Smooth muscle cell (in vitro differentiated cells): ENCODE measurements at regions not wholly inside any gene's neighbourhood (a gene's known extent, or its start where the extent isn't known, plus 50 kb on each side); places are given as distances from the start of the nearest gene placed in this dataset.

ENCODE experiments used
- DNase-seq: peaks from one replicate; lab custom pipeline; 2025; ENCODE audit not compliant: unreplicated experiment; lab: John Stamatoyannopoulos, UW
- H2AFZ ChIP-seq: fragments of 200-600 bp; sonication (generic); 2 replicates; pipeline ENCODE4 v1.6.0; 2016; ENCODE audit warnings: antibody characterized with exemption, low read depth, mild to moderate bottlenecking
- H3F3A ChIP-seq: fragments of 200-600 bp; sonication (generic); 2 replicates; pipeline ENCODE4 v1.6.0; 2017; ENCODE audit warnings: antibody characterized with exemption, low read depth
- H3K27ac ChIP-seq: fragments of 200-600 bp; sonication (generic); 2 replicates; pipeline ENCODE4 v1.5.1; 2016; ENCODE audit warnings: low read depth, mild to moderate bottlenecking
- H3K27me3 ChIP-seq: fragments of 200-600 bp; sonication (generic); 2 replicates; pipeline ENCODE4 v1.6.1; 2016; ENCODE audit warnings: low read depth, mild to moderate bottlenecking
- H3K36me3 ChIP-seq: fragments of 200-600 bp; sonication (generic); 2 replicates; pipeline ENCODE4 v1.5.1; 2016; ENCODE audit warnings: low read depth
- H3K4me1 ChIP-seq: fragments of 200-600 bp; sonication (generic); 2 replicates; pipeline ENCODE4 v1.5.1; 2016; ENCODE audit warnings: low read depth
- H3K4me2 ChIP-seq: fragments of 200-600 bp; sonication (generic); 2 replicates; pipeline ENCODE4 v1.6.0; 2016; ENCODE audit warnings: mild to moderate bottlenecking
- H3K4me3 ChIP-seq: fragments of 200-600 bp; sonication (generic); 2 replicates; pipeline ENCODE4 v1.5.1; 2016; ENCODE audit warnings: mild to moderate bottlenecking
- H3K79me2 ChIP-seq: fragments of 200-600 bp; sonication (generic); 2 replicates; pipeline ENCODE4 v1.6.0; 2016; ENCODE audit warnings: low read depth, mild to moderate bottlenecking
- H3K9ac ChIP-seq: fragments of 200-600 bp; sonication (generic); 2 replicates; pipeline ENCODE4 v1.6.0; 2016; ENCODE audit warnings: low read depth
- H3K9me3 ChIP-seq: fragments of 200-600 bp; sonication (generic); replicated peaks from 2 replicates; pipeline ENCODE4 v1.5.1; 2016; ENCODE audit warnings: low read depth
- H4K20me1 ChIP-seq: fragments of 200-600 bp; sonication (generic); 2 replicates; pipeline ENCODE4 v1.6.0; 2016; ENCODE audit warnings: low read depth
- WGBS: methylation state at CpG from one replicate; pipeline ENCODE4 v1.1.7; 2016; ENCODE audit warnings: low lambda C conversion rate; 5-methylcytosine and 5-hydroxymethylcytosine counted together
- TF ChIP-seq, protein P1 (sequence below): fragments of 200-600 bp; sonication (generic); IDR thresholded peaks from 2 replicates; pipeline ENCODE4 v1.5.1; 2017; ENCODE audit warnings: borderline replicate concordance, mild to moderate bottlenecking, antibody characterized with exemption; ENCODE audit not compliant: insufficient read depth, poor library complexity, severe bottlenecking

DNA sequence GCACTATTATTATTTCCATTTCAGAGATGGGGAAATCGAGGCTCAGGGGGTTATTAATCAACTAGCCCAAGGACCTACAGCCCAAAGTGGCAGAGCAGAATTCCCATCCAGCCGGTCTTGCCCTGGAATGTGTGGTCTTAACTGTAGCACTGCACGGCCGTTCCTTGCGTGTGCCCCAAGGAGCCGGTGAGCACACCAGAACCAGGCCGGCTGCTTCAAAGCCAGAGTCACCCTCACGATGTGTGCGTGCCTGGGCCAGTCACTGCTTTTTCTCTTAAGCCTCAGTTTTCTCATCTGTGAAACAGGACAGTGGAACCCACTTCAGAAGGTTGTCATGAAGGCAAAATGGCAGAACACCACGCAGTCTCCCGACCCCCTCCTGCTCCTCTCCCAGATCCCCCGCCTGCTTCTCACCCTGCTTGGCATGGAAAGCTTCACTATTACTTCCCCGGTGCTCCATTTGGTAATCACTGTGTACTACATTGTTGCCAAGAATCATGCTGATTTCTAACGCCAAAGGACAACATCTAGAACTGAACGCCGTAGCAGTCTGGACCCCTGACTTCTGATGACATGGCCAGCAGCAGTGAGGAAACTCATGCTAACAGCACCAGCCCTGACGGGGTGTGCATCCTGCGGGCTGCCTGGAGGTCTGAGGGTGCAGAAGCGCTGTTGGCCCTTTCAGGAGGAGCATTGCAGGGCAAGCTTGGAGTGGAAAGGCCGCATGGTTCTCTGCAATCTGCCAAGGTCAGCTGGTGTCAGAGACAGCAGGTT, 106.8 kb upstream of the B3GAT1 start:
- Histone ChIP-seq H3K27me3 (peaks cover 4% of the 10 kb centered on the region), H3K9me3 (no peaks in the 10 kb centered on the region), H4K20me1 (no peaks in the 10 kb centered on the region), H3K27ac (no peak overlapping the region), H3F3A (no peaks in the 10 kb centered on the region), H3K4me2 (no peak overlapping the region), H3K4me3 (no peak overlapping the region), H3K36me3 (no peaks in the 10 kb centered on the region), H3K79me2 (no peaks in the 10 kb centered on the region), H2AFZ (no peak overlapping the region), H3K9ac (no peak overlapping the region), H3K4me1 (no peaks in the 10 kb centered on the region)
- TF ChIP-seq, protein P1, sequence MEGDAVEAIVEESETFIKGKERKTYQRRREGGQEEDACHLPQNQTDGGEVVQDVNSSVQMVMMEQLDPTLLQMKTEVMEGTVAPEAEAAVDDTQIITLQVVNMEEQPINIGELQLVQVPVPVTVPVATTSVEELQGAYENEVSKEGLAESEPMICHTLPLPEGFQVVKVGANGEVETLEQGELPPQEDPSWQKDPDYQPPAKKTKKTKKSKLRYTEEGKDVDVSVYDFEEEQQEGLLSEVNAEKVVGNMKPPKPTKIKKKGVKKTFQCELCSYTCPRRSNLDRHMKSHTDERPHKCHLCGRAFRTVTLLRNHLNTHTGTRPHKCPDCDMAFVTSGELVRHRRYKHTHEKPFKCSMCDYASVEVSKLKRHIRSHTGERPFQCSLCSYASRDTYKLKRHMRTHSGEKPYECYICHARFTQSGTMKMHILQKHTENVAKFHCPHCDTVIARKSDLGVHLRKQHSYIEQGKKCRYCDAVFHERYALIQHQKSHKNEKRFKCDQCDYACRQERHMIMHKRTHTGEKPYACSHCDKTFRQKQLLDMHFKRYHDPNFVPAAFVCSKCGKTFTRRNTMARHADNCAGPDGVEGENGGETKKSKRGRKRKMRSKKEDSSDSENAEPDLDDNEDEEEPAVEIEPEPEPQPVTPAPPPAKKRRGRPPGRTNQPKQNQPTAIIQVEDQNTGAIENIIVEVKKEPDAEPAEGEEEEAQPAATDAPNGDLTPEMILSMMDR: no peak
- DNase-seq: no peak
- WGBS: 92% methylated on average over 20 of the region's 20 CpGs

- peaks cover 8% of the 10 kb centered on the region for H3K27me3 ChIP-seq
- H3K4me3 ChIP-seq: no peak overlapping the region
- no peaks in the 10 kb centered on the region for H3F3A ChIP-seq
- H2AFZ ChIP-seq: no peak overlapping the region
- DNase-seq: no peak
- H3K27ac ChIP-seq: no peak overlapping the region
- H3K36me3 ChIP-seq: no peaks in the 10 kb centered on the region
- H3K4me2 ChIP-seq: no peak overlapping the region
- H3K9ac ChIP-seq: no peak overlapping the region
- no peaks in the 10 kb centered on the region for H4K20me1 ChIP-seq
- no peaks in the 10 kb centered on the region for H3K9me3 ChIP-seq
- WGBS: 82% methylated on average over 14 of the region's 14 CpGs
- TF ChIP-seq, protein P1: no peak
- H3K4me1 ChIP-seq: no peaks in the 10 kb centered on the region
- no peaks in the 10 kb centered on the region for H3K79me2 ChIP-seq
Measured at GRCh38 chr11:134517621-134518293, 105.7 kb upstream of the B3GAT1 start.

GRCh38 chr11:134517115-134517514, 105.1 kb upstream of the B3GAT1 start:
- H3K4me2 ChIP-seq: no peak overlapping the region
- H3K4me3 ChIP-seq: no peak overlapping the region
- H3K27me3 ChIP-seq: peaks cover 15% of the 10 kb centered on the region
- H3F3A ChIP-seq: no peaks in the 10 kb centered on the region
- no peak overlapping the region for H2AFZ ChIP-seq
- H4K20me1 ChIP-seq: no peaks in the 10 kb centered on the region
- no peaks in the 10 kb centered on the region for H3K9me3 ChIP-seq
- H3K79me2 ChIP-seq: no peaks in the 10 kb centered on the region
- no peak overlapping the region for H3K9ac ChIP-seq
- DNase-seq: no peak
- H3K36me3 ChIP-seq: no peaks in the 10 kb centered on the region
- TF ChIP-seq, protein P1: no peak
- no peaks in the 10 kb centered on the region for H3K4me1 ChIP-seq
- whole genome bisulfite sequencing: 93% methylated on average over 6 of the region's 6 CpGs
- no peak overlapping the region for H3K27ac ChIP-seq
